HAP-1 (cell line): ENCODE measurements at regions not wholly inside any gene's neighbourhood (a gene's known extent, or its start where the extent isn't known, plus 50 kb on each side); places are given as distances from the start of the nearest gene placed in this dataset.

Experiments used
- DNase-seq, 2 experiments: peaks; one replicate each; pipeline ENCODE4 v3.0.0-alpha.2; 2016 to 2020; ENCODE audit warnings: low spot score in 2 of 2
- H3K27me3 ChIP-seq: fragments of 250-450 bp; sonication (Bioruptor Pico); 2 replicates; pipeline ENCODE4 v1.5.1; 2020; ENCODE audit warnings: low read depth, mild to moderate bottlenecking, moderate library complexity
- H3K36me3 ChIP-seq: fragments of 250-450 bp; sonication (Bioruptor Pico); replicated peaks from 2 replicates; pipeline ENCODE4 v1.5.1; 2020; ENCODE audit warnings: mild to moderate bottlenecking
- H3K4me1 ChIP-seq: fragments of 250-450 bp; sonication (Bioruptor Pico); 2 replicates; pipeline ENCODE4 v1.5.1; 2020; ENCODE audit warnings: mild to moderate bottlenecking
- H3K4me3 ChIP-seq: fragments of 250-450 bp; sonication (Bioruptor Pico); 2 replicates; pipeline ENCODE4 v1.5.1; 2020; ENCODE audit warnings: mild to moderate bottlenecking, moderate library complexity
- H3K9me3 ChIP-seq: fragments of 250-450 bp; sonication (Bioruptor Pico); 2 replicates; pipeline ENCODE4 v1.5.1; 2020; ENCODE audit warnings: mild to moderate bottlenecking, moderate library complexity
- in situ Hi-C: fragments of 300-500 bp; cut with MboI; formaldehyde crosslinking; loops from 3 replicates; pipeline ENCODE4 v1.14.3; 2020; ENCODE audit warnings: low sequenced_read_pairs, inconsistent platforms, mixed read lengths

DNA sequence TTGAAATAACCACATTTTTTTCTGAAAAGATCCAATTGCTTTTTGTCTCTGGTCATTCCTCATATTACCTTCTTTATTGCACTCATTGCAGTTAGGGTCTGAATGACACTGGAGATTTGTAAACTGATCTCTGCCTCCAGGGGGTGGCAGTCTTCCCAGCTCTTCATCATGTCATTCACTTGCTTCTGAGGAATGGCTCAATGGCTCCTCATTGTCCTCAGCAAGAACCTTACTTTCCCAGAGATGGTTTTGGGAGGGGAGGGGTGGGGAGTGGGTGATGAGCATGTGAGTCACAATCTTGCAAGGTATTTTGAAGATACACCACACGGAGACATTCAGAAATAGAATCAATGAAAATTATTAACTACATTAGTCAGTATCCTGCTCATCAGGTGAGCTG is 159.8 kb upstream of the GAS1 start:
- no peaks in the 10 kb centered on the region for H3K9me3 ChIP-seq
- no peak overlapping the region for H3K4me3 ChIP-seq
- in situ Hi-C loops: no loop called here
- DNase-seq: no peak
- H3K27me3 ChIP-seq: no peaks in the 10 kb centered on the region
- no peaks in the 10 kb centered on the region for H3K4me1 ChIP-seq
- no peaks in the 10 kb centered on the region for H3K36me3 ChIP-seq

DNA sequence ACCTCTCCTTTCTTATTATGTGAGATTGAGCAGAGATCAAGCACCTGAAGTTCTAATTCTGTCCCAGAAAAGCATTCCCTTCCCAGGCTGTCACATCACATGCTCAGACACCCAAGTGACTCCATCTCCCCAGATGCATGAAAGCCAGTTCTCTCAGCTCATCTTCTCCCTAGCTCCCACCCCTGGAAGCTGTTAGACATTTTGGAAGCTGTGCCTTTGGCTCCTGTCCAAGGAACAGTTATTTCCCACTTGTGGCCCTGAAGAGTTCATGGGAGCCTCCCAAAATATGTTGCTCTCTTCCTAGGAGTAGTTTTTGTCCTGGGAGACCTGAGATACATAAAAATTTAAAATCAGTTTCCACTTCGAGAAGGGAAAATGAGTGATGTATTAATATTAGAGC is 161.4 kb upstream of the GAS1 start:
- Histone ChIP-seq H3K9me3 (no peaks in the 10 kb centered on the region), H3K4me1 (no peaks in the 10 kb centered on the region), H3K27me3 (no peaks in the 10 kb centered on the region), H3K4me3 (no peak overlapping the region), H3K36me3 (no peaks in the 10 kb centered on the region)
- DNase-seq: no peak
- in situ Hi-C loops: no loop called here

DNA sequence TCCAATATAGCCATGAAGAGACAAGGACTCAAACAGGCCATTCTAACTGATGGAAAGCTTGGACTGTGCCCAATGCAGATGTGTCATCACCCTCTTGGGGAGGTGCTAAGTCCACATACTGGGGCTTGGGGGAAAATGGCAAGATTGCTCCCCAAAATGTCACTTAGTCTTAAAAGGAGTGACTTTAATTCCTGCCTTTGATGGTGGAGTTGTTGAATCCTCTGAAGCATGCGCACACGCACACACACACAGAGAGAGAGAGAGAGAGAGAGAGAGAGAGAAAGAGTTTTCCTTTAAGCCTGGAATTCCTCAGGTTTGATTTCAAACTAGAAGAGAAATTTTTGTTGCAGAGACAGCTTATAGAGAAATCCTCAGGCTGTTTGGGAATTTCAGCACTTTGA is 161.9 kb upstream of the GAS1 start:
- DNase-seq: no peak
- Histone ChIP-seq H3K36me3 (no peaks in the 10 kb centered on the region), H3K4me1 (no peaks in the 10 kb centered on the region), H3K9me3 (no peaks in the 10 kb centered on the region), H3K27me3 (no peaks in the 10 kb centered on the region), H3K4me3 (no peak overlapping the region)
- in situ Hi-C loops: no loop called here

DNA sequence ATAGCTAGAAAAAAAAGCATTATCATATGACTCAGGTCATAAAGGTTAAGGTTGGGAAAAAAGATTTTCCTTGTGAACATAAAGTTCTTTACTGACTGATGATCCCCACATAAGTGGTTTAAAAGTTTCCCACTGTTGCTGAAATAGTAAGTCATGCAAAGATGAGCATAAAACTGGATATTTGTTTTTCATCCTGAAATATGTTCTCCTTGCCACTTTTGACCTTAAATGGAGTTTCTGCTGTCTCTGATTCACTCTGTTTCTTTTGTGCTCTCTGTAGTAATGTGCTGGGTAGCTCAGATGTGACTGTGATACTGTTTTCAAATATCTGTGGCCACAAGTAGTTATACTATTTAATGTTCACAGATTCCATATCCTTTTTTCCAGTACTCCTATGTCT is 162.5 kb upstream of the GAS1 start:
- in situ Hi-C loops: no loop called here
- Histone ChIP-seq H3K4me1 (no peaks in the 10 kb centered on the region), H3K9me3 (no peaks in the 10 kb centered on the region), H3K36me3 (no peaks in the 10 kb centered on the region), H3K27me3 (no peaks in the 10 kb centered on the region), H3K4me3 (no peak overlapping the region)
- DNase-seq: no peak

DNA sequence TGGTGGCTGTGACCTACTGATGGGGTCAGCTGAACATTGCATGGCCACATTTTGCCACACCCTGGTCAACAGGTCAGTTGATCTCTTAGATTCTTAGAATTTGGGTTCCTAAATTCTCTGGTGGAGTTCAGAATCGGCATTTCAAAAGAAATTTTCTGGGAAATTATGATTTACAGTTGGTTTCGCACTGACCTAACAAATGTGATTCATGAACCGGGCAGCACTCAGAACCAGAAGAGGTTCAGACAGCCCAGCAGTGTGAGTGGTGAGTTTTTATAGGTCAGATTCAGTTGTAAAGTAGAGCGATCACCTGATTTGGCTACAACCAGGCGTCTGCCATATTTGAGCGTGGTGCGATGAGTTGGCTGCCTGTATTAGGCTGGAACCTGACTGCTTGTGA is 163.7 kb upstream of the GAS1 start:
- H3K4me1 ChIP-seq: no peaks in the 10 kb centered on the region
- in situ Hi-C loops: no loop called here
- H3K27me3 ChIP-seq: no peaks in the 10 kb centered on the region
- no peak for DNase-seq
- no peak overlapping the region for H3K4me3 ChIP-seq
- H3K36me3 ChIP-seq: no peaks in the 10 kb centered on the region
- no peaks in the 10 kb centered on the region for H3K9me3 ChIP-seq

DNA sequence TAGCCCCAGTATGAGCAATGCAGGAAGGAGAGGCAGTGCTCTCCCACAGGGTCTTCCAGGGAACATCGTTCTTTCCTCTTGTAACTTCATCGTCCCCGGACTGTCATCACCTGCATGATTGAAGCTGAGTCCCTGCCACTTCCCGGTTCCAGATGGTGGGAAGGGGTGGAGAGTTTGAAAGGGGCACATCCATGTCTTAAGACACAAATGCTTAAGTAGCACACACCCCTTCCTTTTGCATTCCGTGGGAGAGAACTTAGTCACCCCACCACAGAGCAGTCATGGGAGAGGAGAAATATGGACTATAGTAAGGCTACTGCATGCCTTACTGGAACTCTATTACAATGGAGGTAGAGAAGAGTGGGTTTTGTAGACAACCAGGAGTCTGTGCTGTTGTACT is 165.3 kb upstream of the GAS1 start:
- H3K4me1 ChIP-seq: no peaks in the 10 kb centered on the region
- no peak for DNase-seq
- no peaks in the 10 kb centered on the region for H3K27me3 ChIP-seq
- H3K36me3 ChIP-seq: no peaks in the 10 kb centered on the region
- in situ Hi-C loops: no loop called here
- no peak overlapping the region for H3K4me3 ChIP-seq
- H3K9me3 ChIP-seq: no peaks in the 10 kb centered on the region

DNA sequence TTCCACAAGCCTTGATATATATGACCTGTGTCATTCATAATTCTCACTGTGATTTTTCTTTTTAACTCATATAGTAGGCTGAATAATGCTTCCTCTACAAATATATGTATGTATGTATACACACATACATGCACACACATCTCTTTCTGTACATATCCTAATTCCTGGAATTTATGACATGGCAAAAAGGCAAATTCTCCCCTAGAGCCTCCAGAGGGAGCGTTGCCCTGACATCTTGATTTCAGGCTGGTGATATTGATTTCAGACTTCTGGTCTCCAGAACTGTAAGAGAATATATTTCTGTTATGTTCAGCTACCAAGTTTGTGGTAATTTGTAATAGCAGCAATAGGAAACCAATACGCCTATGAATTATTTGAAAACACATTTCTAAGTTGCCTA is 166.6 kb upstream of the GAS1 start:
- Histone ChIP-seq H3K27me3 (no peaks in the 10 kb centered on the region), H3K36me3 (no peaks in the 10 kb centered on the region), H3K9me3 (no peaks in the 10 kb centered on the region), H3K4me1 (no peaks in the 10 kb centered on the region), H3K4me3 (no peak overlapping the region)
- in situ Hi-C loops: no loop called here
- DNase-seq: no peak

DNA sequence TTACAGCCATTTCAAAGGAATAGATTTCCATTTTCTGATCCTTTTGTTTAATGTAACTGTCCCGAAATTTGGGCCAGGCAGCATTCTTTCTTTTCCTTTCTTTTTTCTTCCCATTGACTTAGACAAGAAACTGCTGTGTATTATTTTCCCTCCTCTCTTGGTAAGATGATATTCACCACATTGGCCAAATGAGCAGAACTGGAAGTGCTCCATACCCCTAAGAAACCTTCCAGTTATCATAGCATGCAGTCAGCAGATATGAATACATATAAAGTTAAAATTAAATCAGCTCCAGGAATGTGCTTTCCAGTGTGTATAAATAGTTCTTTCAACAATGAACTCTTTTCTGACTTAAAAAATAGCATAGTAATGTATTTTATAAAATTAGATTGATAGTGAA is 168.5 kb upstream of the GAS1 start:
- no peaks in the 10 kb centered on the region for H3K36me3 ChIP-seq
- no peaks in the 10 kb centered on the region for H3K27me3 ChIP-seq
- in situ Hi-C loops: no loop called here
- no peaks in the 10 kb centered on the region for H3K9me3 ChIP-seq
- H3K4me3 ChIP-seq: no peak overlapping the region
- H3K4me1 ChIP-seq: no peaks in the 10 kb centered on the region
- no peak for DNase-seq

DNA sequence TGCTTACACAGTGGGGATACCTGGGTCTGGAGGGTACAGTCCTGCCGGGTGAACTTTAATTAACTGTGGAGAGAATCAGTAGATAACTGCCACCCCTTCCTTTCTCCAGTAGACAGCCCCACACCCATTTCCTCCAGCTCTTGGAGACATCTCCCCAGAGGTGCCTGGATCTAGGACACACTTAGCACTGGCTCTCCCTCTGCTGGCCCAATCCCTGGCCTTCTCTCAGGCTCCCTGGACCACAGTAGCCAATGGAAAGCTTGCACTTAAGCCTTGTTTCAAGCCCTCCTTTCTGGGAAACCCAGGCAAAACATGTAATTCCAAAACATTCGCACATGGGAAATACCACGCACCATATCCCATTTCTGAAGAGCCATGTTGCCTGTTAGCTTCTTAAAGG is 169.2 kb upstream of the GAS1 start:
- Histone ChIP-seq H3K27me3 (no peaks in the 10 kb centered on the region), H3K9me3 (no peaks in the 10 kb centered on the region), H3K4me3 (no peak overlapping the region), H3K36me3 (no peaks in the 10 kb centered on the region), H3K4me1 (no peaks in the 10 kb centered on the region)
- no peak for DNase-seq
- in situ Hi-C loops: no loop called here

DNA sequence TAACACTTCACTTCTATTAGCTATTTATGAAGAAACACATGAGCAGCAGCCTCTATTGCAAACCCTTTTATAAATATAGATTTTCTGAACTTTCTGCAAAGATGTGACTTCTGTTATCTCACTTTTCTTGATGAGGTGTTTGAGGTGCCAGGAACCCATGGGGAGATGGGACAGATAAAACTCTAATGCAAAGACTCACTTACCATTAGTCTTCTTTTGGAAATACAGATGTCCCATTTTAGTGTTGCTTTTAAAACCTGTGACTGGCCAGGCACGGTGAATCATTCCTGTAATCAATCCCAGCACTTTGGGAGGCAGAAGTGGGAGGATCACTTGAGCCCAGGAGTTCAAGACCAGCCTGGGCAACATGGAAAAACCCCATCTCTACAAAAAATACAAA is 171.3 kb upstream of the GAS1 start:
- H3K27me3 ChIP-seq: no peaks in the 10 kb centered on the region
- H3K36me3 ChIP-seq: no peaks in the 10 kb centered on the region
- H3K9me3 ChIP-seq: no peaks in the 10 kb centered on the region
- no peak overlapping the region for H3K4me3 ChIP-seq
- no peaks in the 10 kb centered on the region for H3K4me1 ChIP-seq
- in situ Hi-C loops: no loop called here
- no peak for DNase-seq

DNA sequence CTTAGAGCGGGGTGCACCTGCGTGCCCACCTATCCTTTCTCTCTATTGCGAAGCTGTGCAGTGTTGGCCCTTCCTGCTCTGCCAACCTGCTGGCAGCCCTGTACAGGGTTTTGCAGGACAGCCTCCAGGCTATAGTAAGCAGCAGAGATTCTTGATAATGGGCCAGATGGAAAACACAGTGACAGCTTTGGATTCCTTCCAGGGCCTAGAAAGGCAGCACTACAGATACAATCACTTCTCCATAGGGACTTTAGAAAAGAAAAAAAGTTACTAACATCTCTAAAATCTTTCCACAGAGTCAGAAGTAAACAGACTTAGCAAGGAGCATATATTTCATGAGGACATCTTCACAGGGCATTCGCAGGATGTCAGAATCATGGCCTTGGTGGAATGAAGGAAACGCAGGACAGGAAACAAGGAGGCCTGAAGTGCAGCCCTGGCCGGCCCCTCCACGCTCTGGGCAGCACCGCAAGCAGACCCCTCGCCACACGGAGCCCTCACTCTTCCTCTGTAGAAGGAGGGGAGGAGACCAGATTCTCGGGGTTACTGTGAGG is 172.1 kb upstream of the GAS1 start:
- Histone ChIP-seq H3K27me3 (no peaks in the 10 kb centered on the region), H3K4me1 (no peaks in the 10 kb centered on the region), H3K4me3 (no peak overlapping the region), H3K9me3 (no peaks in the 10 kb centered on the region), H3K36me3 (no peaks in the 10 kb centered on the region)
- in situ Hi-C loops: no loop called here
- DNase-seq: no peak

DNA sequence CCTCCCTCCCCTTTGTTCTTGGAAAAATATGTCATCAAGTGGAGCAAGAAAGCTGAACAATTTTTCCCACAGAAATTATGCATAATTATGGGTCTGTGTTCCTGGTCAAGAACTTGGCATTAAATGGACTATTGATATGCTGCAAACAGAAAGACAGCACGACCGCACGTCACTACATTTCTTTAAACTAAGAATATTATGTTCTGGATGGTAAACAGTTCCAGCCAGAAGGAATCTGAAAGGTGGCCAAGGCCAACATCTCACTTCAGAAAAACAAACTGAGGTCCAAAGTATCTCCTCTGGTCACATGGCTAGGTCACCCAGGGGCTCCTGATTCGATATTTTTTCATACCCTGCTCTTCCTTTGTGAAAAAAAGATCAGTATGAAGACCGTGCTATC is 173.3 kb upstream of the GAS1 start:
- DNase-seq: no peak
- no peaks in the 10 kb centered on the region for H3K36me3 ChIP-seq
- in situ Hi-C loops: no loop called here
- H3K4me1 ChIP-seq: no peaks in the 10 kb centered on the region
- H3K9me3 ChIP-seq: no peaks in the 10 kb centered on the region
- no peaks in the 10 kb centered on the region for H3K27me3 ChIP-seq
- no peak overlapping the region for H3K4me3 ChIP-seq

DNA sequence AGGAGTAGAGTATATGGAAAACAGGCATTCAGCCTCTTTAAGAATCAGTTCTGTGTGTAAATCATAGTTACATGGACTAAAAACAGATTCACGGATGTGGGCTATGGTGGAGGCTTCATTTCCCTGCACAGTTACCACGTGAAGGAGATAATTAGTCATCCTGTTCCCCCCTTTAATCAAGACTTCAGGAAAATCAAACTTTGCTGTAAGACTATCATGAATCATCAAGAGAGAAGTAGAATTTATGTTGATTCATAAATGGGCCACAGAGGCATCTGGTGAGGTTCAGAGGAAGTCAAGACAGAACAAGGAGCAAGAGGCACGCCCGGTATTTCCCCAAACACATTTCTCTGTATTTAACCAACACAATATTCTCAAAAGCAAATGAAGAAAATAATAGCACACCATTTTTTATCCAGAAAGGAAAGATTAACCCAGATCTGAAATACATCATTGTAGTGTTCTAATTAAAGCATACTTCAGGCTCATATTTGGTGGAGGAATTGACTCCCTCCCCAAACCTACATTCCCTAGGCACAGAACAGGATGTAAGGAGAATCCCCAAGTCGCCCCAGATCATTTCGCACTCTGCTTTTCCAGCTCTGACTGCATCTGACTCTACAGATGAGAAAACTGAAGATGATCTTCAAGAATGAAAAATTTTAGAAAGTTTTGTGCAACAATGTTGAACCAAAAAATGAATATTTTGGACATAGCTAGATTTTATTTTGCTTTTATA is 175.8 kb upstream of the GAS1 start:
- H3K9me3 ChIP-seq: no peaks in the 10 kb centered on the region
- in situ Hi-C loops: no loop called here
- no peaks in the 10 kb centered on the region for H3K36me3 ChIP-seq
- H3K4me1 ChIP-seq: no peaks in the 10 kb centered on the region
- DNase-seq: no peak
- H3K27me3 ChIP-seq: no peaks in the 10 kb centered on the region
- no peak overlapping the region for H3K4me3 ChIP-seq

DNA sequence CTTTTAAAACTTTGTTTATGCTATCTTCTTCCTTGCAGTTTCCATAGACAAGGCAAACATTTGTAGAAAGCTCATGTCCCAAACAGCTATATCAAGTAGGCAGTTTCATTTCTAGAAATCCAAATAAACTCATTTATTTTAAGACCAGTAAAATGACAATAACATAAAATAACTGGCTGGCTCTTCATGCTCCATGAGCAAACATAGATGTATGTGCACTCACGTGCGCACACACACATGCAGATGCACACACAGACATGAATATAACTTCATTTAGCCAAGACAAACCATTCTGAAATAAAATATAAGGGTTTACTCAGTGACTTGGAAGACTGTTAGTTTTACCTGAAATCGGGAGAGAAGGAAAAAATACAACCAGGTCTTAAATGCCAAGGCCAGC is 176.5 kb upstream of the GAS1 start:
- in situ Hi-C loops: no loop called here
- DNase-seq: no peak
- Histone ChIP-seq H3K9me3 (no peaks in the 10 kb centered on the region), H3K27me3 (no peaks in the 10 kb centered on the region), H3K4me1 (no peaks in the 10 kb centered on the region), H3K36me3 (no peaks in the 10 kb centered on the region), H3K4me3 (no peak overlapping the region)

DNA sequence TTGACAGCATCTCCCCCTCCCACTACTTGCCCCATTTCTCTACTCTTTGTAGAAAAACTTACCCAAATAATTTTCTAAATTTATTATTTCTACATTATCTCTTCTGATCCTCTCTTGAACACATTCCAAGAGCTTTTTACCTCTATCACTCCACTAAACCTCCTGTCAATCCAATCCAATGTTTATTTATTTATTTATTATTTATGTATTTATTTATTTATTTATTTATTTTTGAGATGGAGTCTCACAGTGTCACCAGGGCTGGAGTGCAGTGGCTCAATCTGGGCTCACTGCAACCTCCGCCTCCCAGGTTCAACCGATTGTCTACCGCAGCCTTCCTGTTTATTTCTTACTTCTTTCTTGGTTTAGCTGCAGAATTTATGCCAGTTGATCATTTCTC is 178.5 kb upstream of the GAS1 start:
- Histone ChIP-seq H3K4me1 (no peaks in the 10 kb centered on the region), H3K27me3 (no peaks in the 10 kb centered on the region), H3K4me3 (no peak overlapping the region), H3K36me3 (no peaks in the 10 kb centered on the region), H3K9me3 (no peaks in the 10 kb centered on the region)
- DNase-seq: no peak
- in situ Hi-C loops: no loop called here
